Kidney tubule cell (primary cell): ENCODE measurements at regions not wholly inside any gene's neighbourhood (a gene's known extent, or its start where the extent isn't known, plus 50 kb on each side); places are given as distances from the start of the nearest gene placed in this dataset.

Experiments used
- DNase-seq: peaks from one replicate; pipeline ENCODE4 v3.0.0-alpha.2; 2018; ENCODE audit warnings: low spot score

DNA sequence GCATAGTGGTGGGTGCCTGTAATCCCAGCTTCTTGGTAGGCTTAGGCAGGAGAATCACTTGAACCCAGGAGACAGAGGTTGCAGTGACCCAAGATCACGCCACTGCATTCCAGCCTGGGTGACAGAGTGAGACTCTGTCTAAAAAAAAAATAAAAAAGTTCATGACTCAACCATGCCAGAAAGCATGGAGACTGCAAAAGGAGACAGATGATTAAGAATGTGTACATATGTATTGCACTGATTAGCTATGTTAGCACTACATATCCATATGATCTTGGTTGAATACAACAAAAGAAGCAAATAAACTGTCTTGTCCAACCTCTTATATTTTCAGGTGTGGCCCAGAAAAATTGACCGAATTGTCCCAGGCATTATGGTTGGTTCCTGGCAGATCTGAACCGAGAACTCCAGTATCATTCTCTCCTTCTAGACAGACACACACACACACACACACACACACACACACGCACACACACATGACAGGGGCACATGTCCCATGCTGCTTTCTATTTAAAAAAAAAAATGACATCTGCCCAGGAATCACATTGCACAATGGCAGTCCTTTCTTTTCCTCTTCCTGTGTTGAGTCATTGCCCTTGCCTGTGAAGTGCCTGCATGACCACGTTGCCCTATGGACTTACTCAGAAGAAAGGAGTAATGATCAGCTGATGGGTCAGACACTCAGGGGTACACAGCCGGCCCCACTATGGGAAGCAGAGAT is 65.6 kb downstream of the MYCN start:
- DNase-seq: peak; percentile 89

DNA sequence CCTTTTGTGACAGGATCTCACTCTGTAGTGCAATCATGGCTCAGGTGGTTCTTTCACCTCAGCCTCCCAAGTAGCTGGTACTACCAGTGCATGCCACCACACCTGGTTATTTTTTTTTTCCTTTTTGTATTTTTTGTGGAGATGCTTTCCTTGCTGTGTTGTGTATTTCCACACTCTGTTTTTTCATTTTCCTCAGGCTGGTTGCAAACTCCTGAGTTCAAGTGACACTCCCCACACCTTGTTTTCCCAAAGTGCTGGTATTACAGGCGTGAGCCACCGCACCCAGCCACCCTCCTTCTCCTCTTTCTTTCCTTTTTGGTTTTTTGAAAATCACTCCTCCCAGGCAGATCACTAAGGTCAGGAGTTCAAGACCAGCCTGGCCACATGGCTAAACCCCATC is 65.0 kb downstream of the MYCN start:
- DNase-seq: no peak

DNA sequence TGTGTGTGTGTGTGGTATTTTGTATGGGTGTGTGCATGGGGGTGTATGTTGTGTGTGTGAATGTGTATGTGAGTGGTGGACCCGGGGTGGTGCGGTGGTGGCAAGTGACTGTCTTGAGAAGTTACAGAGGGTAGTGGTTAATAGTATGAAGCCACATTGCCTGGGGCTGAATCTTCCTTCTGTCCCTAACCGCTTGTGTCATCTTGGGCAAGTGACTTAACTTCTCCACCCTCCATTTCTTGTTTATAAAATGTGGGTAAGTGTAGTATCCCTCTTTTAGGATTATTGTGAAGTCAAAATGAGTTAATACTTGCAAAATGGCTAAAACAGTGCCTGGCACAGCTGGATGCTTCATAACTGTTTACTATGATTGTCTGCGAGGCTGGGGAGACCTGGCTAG is 63.5 kb downstream of the MYCN start:
- DNase-seq: no peak

DNA sequence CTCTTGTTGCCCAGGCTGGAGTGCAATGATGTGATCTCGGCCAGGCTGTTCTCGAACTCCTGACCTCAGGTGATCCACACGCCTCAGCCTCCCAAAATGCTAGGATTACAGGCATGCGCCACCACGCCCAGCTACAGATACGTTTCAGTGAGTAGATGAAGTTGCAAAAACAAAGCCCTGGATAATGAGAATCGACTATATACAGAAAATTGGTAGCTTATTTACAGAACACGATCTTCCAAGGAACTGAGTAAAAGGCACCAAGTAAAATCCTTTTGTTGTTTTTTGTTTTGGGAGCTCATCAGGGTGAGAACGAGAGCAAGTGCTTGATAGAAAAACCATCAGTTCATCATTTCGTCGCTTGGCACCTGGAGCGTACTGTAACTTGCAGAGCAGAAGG is 62.8 kb downstream of the MYCN start:
- DNase-seq: no peak

DNA sequence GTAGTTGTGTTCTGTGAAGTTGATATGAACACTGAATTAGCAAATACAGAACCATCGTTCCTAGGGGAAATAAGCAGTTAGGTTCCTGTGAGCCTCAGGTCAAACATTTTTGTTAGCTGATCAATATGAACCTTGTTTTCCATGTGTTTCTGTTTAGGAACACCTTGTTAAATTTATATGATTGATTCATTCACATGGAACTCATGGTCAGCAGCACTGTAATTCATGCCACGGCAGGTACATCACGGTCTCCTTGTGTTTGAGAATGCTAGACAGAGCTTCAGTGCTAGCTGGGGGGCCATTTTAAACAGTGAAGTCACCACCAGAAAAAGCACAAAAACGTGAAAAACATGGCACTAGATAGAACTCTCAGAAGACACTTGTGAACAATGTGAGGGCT is 62.2 kb downstream of the MYCN start:
- DNase-seq: no peak

DNA sequence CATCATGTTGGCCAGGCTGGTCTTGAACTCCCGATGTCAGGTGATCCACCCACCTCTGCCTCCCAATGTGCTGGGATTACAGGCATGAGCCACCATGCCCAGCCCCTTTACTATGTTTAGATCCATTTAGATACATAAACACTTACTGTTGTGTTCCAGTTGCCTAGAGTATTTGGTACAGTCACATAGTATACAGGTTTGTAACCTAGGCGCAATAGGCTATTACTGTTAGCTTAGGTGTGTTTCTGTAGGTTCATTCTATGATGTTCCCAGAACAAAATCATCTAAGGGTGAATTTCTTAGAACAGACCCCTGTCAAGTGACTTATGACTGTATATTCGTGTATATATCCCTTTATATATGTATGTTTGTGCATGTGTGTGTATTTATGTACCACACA is 61.8 kb downstream of the MYCN start:
- DNase-seq: no peak

DNA sequence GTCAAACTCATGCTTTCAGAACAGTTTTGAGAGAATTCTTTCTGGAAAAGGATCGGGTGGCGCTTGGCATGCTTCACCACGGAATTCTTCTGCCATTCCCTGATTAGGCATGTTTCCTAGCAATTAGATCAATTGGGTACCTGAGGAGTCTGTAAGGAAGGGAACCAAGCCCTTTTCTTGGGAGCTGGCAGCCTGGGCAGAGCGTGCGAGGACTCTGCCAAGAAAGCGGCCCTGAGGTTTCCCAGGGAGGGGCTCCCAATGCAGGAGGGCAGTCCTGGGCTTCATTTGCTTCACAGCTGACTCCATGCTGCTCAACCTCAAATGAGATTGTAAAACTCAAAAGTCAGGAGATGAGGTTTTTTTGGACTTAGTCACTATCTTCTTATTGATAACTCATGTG is 60.3 kb downstream of the MYCN start:
- DNase-seq: no peak

DNA sequence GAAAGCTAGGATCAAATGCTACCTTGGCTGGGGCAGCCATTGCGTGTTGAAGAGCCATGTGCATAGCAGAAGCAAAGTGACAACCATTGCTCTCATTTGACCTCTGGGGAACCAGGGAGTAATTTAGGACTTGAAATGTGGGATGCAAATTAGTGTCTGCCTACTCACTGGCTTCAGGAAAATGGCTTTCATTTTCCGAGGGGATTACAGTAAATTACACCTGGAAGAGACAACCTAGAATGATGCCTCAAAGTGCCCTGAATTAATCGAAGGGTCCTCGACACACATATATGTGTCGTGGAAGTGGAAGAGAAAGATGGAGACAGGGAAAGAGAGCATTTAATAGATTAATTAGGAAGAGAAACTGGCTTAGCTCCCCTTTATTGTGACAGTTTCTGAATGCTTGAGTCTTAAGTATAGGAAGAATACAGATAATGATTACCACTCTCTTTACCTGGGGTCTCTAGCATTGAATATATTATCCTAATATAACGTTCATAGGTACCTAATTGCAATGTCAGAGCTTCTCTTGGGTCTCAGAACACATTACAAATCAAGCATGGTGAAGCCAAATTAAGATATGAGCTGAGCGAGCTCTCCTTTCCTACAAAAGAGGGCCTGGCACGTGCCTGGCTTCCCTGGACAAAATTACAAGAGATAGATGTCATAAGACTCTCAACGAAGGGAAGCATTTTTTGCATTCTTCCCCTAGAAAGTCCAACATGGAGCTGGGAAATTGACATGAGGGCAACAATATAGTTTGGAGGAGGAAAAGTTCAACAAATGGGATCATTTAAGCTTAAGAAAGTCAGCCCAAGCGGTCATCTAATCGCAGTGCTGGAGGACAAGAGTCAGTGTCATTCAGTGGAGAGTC is 59.5 kb downstream of the MYCN start:
- no peak for DNase-seq

DNA sequence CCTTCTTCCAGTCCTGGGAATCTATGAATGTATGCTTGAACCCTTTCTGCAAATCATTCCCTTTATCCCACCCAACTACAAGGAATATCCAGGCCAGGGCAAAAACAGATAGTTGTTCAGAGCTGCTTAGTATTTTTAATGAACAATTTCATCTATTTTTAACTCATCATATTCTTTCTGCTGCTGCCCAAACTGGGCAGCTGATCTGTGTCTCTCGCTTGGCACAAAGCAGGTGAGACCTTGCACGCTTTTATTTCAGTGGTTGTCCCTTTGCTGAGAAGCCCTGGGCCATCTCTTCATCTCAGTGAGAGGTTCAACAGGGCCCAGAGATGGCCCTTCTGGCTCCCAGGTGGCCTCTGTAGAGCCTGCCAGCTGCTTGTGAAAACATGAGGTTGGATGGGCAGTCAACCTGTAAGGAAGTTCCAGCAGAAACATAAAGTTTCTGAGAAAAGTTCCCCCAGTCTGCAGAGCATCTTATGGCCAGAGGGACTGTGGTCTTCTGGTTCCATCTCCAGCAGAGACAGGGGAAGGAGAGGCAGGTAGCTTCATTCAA is 57.5 kb downstream of the MYCN start:
- no peak for DNase-seq

DNA sequence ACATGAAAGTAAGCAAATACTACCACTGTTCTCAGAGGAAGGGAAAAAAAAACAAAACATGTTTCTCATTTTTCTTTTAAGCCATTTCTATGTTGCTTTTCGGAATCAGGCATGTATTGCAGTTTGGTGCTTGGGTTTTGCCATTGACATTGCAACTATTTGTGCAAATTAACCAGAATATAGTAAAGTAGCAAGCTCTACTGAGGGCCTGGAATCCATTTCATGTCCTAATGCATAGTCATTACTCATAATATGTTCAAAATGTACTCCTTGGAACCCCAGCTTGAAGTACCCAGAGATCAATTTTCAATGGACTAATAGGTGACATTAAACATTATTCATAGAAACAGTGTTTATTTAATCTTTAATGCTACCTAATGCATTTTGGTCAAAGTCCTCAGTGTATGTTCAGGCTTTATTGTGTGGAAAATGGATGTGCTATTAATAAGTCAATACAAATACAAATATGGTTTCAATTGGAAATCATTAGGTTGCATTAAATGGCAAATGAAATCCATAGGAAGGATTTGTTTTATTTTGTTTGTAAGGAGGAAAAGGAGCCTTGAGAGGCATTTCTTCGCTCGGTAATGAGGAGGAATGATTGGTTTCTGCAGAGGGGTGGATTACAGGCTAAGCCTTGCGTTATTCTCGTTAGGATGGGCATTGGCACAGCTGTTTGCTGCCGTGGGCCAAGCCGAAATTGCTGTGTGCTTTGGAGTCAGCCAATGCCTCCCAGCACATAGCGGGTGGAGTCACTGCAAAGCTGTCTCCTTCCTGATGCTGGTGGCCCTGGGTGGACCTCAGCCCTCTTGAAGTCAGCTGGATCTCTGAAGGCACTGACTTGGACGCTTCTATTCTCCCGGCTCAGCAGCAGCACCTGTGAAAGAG is 56.4 kb downstream of the MYCN start:
- no peak for DNase-seq
